Adrenal gland (tissue), 5 donors: ENCODE measurements at regions not wholly inside any gene's neighbourhood (a gene's known extent, or its start where the extent isn't known, plus 50 kb on each side); places are given as distances from the start of the nearest gene placed in this dataset.

Experiments used
- POLR2A ChIP-seq, 2 donors: fragments of 450-650 bp; IDR thresholded peaks; one replicate each; pipeline ENCODE4 v1.6.1; 2017; ENCODE audit warnings: antibody characterized with exemption in 2 of 2, mild to moderate bottlenecking in 2 of 2, moderate library complexity in 1 of 2
- TF ChIP-seq, protein P1 (sequence below), 6 experiments: fragments of 450-650 bp in 4 of 6; fragments of 200-600 bp in 2 of 6; sonication (generic) in 1 of 6; IDR thresholded peaks; 1 replicate in 5 of 6; 2 replicates in 1 of 6; pipeline versions ENCODE4 v1.5.1 to v1.8.0; 2016 to 2021; ENCODE audit warnings: antibody characterized with exemption in 6 of 6, mild to moderate bottlenecking in 2 of 6, moderate library complexity in 1 of 6
- donor health status: DM: no; HTN: no; CAD: no.

DNA sequence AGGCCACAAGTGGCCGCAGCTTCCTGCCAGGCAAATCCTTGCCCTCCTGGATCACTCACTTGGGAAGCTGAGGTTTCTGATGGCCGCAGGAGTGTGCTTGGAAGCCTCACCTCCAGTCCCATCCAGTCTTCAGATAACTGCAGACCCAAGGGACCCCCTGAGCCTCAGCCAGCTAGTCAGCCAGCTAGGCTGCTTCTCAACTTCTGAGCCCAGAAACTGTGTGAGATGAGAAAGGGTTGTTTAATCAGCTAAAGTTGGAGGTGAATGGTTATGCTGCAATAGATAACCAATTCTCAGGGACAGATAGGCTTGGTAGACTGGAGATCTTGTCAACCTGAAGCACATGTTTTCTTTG is 96.9 kb downstream of the THBS2 start:
- TF ChIP-seq, protein P1, sequence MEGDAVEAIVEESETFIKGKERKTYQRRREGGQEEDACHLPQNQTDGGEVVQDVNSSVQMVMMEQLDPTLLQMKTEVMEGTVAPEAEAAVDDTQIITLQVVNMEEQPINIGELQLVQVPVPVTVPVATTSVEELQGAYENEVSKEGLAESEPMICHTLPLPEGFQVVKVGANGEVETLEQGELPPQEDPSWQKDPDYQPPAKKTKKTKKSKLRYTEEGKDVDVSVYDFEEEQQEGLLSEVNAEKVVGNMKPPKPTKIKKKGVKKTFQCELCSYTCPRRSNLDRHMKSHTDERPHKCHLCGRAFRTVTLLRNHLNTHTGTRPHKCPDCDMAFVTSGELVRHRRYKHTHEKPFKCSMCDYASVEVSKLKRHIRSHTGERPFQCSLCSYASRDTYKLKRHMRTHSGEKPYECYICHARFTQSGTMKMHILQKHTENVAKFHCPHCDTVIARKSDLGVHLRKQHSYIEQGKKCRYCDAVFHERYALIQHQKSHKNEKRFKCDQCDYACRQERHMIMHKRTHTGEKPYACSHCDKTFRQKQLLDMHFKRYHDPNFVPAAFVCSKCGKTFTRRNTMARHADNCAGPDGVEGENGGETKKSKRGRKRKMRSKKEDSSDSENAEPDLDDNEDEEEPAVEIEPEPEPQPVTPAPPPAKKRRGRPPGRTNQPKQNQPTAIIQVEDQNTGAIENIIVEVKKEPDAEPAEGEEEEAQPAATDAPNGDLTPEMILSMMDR (IDR thresholded peaks at IDR 0.05) = no peak
- TF ChIP-seq POLR2A (IDR thresholded peaks at IDR 0.05) = no peak
